HG03354 (cell line): ENCODE measurements at regions not wholly inside any gene's neighbourhood (a gene's known extent, or its start where the extent isn't known, plus 50 kb on each side); places are given as distances from the start of the nearest gene placed in this dataset.

Source experiments
- ATAC-seq: cut with Tn5 transposase; IDR thresholded peaks from one replicate; pipeline ENCODE4 v1.9.1; 2021; ENCODE audit warnings: mild to moderate bottlenecking; ENCODE audit not compliant: unreplicated experiment, poor library complexity, severe bottlenecking

DNA sequence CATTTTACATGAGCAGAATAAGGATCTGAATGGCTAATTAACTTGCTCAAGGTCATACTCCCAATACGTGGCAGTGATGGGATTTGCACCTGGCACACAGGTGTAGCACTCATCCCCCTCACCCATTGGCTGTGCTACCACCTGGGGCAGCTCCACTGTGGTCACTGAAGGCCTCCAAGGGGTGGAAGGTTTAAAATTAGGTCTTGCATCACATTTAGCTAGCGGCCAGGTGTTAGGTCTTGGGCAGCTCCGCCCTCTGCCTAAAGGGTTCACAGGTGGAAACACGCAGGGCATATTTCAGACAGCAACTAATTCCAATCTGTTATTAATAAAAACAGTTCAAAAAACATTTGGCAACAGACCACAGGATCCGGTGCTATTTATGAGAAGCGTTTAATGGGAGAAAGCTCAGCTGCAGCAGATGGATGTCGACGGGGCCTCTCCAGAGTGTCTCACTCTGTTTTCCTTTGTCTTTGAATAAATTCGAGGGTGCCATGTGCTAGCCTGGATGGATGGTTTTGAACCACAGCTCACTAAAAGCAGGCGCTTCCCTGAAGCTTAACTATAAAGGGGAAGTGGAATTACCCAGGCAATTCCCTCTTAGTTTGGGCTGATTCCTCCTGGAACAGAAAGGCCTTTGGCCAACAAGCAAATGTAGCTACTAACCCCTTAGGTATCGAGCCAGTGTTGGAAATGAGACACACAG is 1017.6 kb downstream of the TYW1 start:
- ATAC-seq, result no peak

DNA sequence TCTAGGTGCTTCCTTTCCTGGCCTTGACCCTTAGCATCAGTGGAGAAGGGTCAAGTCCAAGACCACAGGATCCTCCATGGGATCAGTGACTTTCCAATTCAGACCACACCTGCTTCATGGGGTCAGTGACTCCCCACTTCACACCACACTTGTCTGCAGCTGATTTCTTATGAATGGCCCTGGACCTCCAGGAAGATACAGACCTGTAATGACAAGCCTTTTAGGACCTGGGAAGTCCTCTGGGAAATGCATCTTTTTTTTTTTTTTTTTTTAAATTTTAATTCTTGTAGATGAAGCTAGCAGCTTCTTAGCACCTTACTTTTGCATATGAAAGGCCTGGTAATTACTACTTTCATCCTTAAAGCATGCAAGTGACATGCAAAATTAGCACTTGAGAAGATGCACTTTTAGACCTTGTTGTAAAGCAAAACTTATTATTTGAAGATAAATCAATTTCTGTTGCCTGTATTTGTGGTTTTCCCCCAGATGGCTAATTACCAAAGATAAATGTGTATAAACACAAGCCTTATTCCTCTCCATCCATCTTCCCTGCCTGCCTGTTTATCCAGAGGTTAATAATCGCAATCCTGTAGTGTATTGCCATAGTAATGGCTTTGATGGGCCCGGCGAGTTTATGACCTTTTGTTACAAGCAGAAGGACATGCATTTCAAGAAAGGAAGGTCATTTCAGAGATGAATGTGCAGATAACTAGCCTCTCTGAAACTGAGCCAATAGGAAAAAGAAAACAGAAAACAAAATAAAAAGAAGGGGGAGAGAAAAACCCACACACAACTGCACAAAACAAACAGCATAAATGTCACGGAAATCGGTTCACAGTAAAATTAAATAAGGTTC is 1018.7 kb downstream of the TYW1 start:
- ATAC-seq, result no peak

DNA sequence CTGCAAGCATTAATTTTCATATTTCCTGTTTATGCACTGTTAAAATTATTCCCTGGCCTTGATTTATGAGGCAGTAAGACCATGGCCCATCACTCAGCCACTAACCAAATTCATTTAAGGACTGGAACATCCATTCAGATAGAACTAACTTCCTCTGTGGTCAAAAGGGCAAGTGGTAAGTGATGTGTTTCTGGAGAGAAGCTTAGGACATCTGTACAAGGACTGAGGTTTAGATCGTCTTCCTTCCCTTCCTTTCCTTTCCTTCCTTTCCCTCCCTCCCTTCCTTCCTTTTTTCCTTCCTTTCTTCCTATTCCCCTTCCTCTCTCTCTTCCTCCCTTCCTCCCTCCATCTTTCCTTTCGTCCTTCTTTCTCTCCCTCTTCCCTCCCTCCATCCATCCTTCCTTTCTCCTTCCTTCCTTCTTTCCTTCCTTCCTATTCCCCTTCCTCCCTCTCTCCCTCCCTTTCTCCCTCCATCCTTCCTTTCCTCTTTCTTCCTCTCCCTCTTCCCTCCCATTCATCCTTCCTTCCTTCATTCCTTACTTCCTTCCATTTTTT is 1019.4 kb downstream of the TYW1 start:
- no peak for ATAC-seq

DNA sequence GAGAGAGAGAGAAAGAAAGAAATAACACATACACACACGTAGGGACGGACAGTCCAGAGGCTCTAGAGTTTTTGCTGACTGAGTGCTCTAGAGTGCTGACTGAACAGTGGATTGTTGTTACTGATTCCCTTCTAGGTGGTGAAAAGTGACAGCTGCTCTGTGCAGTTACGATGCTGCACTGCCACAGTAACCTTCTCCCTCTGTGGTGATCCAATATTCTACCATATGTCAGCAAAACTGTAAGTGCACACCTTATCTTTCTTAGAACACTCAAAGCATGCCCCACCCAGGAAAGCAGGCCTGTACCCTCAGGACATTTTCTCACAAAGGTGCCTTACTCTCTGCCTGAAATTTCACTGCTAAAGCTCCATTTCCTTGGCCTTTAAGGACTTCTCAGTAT is 1023.5 kb downstream of the TYW1 start:
- ATAC-seq, result no peak

DNA sequence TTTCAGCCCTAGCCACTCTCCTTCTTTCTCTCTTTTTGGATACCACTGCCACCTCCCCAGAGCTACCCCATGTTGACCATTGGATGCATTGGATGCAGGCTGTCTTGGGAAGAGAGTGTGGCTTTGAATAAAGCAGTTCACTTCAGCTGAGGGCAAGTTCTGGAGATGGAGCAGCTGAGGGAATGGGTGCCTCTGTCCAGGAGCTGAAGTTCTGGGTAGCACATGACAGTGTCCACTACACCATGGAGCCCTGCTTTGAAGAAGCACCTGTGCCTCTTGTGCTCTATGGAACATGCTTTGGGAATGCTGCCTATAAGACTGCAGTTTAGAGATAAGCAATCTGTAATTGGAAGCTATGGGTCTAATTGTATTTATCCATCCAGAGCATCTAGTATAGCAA is 1028.7 kb downstream of the TYW1 start:
- no peak for ATAC-seq

DNA sequence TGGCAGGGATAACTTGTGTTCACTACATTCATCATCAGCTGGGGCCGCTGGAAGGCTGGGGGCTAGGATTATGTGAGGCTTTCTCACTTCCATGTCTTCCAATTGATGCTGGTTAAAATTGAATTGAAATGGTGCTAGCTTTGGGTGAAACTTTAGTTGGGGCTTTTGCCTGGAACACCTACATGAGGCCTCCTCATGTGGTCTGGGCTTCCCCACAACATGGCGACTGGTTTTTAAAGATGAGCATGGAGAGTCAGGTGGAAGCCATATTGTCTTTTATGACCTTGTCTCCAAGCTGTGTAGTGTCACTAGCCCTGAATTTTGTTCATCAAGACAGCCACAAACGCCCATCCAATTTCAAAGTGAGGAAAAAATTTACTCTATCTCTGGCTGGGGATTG is 1033.9 kb downstream of the TYW1 start:
- ATAC-seq, result no peak

DNA sequence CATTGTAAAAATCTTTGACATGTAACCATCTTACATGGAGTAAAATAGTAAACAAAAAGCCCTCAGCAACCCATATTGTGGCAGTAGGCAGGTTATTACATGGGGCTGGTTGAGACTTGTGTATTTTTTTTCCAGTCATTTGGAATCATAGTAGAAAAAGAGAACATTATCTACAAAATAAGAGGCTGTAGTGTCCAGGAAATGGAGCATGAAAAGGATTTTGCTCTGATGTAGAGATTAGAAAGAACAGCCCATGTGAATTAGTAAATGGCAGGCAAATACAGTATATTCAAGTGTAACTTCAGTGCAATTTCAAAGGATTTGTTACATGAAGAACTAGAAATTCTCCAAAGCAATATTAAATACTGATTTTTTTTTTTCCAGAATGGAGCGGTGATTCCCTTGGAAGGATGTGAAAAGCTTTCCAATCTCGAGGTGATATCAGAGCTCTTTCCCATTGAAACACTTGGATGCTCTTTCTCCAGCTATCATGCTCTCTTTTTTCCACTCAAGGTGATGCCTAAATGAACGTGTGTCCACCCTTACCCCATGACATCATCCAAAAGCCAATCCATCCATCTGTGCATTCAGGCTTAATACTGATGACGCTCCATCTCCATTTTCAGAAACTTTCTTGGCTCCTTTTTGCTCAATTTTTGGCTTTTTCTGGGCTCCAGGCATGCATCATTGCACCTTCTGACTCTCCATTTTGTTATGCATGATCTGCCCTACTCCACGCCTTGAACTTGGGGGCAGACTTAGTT is 1034.7 kb downstream of the TYW1 start:
- no peak for ATAC-seq

DNA sequence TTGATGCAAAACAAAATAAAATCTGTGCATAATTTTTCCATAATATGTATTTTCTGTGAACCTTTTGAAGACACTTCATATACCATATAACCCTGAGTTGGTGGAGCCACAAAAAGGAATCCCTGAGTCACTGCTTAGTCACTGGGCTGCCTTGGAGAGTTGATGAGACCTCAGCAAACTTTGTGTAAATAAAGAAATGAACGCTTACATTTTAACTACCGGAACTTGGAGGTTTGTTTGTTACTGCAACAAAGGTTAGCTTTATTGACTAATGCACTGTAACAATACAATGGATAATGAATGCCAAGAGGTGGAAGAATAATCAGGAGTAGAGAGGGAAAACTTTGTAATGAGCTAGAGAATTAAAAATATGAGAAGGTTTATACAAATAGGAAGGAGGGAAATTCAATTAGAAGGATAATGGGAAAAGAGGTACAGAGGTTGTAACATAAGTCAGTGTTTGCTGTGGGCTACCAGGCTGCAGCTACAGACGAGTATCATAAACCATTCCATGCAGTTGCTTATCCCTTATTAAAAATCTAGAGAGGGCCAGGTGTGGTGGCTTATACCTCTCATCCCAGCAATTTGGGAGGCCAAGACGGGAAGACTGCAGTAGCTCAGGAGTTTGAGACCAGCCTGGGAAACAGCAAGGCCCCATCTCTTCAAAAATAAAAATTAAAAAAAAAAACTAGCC is 1042.1 kb downstream of the TYW1 start:
- no peak for ATAC-seq

DNA sequence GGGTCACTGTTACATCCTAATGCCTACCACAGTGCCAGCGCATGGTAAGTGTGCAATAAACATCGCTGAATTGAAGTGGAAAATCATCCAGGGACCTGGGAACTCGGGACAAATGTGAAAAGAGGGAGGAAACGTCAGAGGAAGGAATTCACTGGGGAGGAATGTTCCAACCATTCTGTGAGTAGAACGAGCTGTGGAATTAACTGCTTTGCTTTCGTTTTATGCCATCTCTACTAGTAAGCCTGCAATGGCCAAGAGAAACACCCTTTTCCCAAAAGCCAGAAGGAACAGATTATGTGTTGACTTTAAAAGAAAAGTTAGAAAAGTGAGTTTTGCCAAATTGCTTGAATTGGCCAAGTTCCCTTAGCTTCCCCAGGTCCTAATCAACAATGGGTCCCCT is 1044.9 kb downstream of the TYW1 start:
- no peak for ATAC-seq

DNA sequence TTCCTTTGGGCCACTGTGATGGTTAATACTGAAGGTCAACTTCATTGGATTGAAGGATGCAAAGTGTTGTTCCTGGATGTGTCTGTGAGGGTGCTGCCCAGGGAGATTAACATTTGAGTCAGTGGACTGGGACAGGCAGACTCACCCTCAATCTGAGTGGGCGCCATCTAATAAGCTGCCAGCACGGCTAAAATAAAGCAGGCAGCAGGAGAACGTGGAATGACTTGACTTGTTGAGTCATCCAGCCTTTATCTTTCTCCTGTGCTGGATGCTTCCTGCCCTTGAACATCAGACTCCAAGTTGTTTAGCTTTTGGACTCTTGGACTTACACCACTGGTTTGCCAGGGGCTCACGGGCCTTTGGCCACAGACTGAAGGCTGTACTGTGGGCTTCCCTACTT is 1046.9 kb downstream of the TYW1 start:
- no peak for ATAC-seq

DNA sequence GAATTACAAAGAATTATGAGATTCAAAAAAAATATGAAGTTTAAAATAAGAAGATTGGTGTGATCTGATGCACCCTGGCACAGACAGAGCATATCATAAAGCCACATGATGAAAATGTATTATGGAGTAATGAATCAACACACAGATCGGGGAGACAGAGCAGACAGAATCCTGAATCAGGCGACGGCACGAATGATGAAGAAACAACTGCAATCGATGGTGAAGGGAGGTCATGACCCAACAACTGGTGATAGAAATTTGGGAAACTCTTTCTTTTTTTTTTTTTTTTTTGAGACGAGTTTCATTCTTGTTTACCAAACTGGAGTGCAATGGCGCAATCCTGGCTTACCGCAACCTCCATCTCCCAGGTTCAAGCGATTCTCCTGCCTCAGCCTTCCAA is 1054.0 kb downstream of the TYW1 start:
- no peak for ATAC-seq

DNA sequence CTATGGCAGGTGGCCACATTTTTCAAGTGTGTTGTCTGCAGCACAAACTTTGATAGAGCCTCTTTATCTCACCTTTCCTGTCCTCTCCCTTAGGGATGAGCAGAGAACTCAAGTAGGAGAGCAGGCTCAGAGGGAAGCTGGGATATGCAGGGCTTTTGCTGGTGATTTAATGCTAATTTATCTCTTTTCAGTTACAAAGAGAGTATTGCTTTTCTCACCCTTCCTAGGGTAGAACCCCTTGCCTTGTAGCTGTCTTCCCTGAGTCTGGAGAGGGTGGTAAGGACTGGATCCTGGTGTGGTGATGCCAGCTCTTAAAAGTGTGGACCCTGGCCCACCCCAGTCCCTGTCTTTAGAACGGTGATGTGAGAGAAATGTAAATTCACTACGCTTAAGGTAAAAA is 1061.4 kb downstream of the TYW1 start:
- ATAC-seq, result no peak

DNA sequence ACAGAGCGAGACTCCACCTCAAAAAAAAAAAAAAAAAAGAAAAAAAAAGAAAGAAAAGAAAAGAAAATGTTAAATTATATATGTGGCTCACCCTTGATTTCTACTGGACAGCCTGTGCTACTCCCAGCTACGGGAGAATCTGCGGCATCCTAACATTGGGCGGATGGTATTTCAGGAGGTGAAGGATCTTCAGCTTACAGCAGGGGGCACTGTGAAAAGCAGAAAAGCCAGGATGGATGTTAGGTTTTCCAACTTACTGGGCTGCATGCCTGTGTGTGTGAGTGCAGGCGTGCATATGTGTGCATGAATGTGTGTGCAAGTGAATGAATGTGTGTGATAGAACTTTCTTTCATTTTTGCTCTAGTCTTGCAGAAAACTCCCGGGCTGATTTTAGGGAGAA is 1066.5 kb downstream of the TYW1 start:
- no peak for ATAC-seq

DNA sequence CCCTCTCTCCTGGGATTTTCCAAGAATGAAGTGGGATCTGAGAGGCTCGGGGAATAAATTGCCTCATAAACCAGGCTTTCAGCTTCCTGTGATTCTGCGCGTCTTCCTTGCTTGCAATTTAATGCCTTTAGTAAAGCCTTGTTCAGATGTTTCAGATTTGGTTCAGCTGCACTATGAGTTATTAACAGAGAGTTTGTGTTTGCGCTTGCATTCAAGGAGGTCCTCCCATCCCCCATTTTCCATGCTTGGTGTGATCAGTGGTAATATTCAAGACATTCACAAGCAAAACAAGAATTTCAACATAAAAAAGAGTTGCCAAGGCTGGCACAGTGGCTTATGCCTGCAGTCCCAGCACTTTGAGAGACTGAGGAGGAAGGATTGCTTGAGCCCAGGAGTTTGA is 1068.9 kb downstream of the TYW1 start:
- no peak for ATAC-seq

DNA sequence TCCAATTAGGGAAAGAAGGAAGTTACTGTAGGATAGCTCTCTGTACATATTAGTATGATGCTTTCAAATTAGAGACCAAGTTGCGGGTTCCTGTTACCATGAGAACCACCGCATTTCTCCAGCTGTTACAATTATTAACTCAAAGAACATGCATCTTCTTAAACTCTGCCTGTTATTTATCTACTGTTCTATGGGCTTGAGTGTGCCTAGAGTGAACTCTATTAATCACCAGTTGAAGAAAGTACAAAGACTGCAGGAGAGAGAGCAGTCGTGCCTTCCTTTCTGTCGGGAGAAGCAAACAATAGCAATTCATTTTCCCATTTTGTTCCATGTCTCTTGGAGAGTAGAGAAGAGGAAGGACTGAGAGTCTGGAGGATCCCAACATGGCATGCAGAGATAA is 1071.2 kb downstream of the TYW1 start:
- ATAC-seq, result no peak

DNA sequence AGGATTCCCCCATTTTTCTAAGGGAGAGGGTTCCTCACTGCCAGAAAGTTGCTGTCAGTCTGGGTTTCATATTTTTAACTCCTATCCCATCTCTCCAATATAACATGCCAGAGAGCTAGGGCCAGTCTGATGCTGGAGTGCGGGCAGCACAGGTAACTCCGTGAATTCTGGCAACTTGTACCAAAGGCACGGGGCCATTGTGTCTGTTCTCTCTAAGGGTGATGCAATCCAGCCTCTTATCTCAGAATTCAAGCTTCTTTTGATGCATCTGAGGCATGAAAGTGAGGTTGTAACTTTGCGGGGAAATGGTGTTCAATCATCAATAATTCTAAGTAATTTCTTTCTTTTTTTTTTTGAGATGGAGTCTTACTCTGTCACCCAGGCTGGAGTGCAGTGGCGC is 1074.4 kb downstream of the TYW1 start:
- ATAC-seq, result no peak

DNA sequence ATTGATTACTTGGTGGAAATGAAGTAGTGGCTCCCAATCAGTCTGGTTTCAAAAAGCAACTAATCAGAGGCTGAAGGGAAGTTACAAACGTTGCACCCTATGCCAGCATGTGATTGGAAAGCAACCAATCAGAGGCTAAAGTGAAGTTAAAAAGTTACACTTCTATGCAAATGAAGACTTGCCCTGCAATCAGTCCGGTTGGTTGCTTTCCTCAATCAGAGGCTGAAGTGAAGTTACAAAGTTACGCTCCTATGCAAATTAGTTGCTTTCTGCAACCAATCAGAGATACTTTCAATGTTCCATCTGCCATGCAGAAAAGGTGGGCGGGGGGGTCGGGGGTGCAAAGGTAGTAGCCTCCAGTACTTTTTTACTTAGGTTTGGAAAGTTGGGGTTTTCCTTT is 1077.1 kb downstream of the TYW1 start:
- no peak for ATAC-seq

DNA sequence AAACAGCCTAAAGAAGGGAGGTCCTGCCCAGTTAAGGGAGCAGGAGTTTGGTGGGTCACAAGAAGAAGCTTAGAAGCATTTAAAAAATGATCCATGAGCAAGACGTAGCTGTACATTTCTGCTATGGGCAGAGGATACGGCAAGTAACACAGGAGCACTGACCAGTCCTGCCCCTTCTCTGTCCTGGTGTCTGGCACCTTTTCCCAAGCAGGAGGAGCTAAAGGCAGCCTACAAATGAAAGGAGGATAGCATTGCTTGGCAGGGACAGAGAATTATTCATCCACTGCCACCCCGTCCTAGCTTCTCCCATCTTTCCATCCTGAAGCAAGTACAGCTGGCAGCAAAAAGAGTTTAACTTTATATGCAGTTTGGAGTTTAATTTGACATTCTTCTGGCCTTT is 1077.6 kb downstream of the TYW1 start:
- no peak for ATAC-seq

DNA sequence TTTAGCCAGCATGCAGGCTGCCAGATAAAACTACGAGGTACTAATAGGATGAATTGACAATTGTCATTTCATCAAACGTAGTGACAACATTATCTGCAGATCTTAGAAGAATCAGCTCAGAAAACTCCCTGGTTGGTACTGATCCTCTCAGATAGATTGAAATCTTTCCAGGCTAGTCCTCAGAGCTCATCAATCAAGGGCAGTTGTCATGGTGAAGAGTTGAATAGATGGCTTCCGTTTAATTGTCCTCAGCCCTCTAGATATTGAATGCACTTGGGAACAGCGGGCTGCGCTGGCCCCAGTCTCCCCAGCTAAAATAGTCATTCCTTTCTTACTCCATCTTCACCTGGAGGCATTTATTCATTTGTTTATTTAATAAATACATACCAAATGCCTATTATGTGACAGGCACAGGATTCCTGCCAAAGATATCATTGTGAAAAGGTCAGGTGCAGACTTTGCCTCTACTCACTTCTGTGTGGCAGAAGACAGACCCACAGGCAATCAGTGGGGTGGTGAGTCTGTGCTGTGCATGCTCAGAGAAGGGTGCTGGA is 1081.6 kb downstream of the TYW1 start:
- no peak for ATAC-seq
